Muscle of leg (tissue), 3 donors: ENCODE measurements at regions not wholly inside any gene's neighbourhood (a gene's known extent, or its start where the extent isn't known, plus 50 kb on each side); places are given as distances from the start of the nearest gene placed in this dataset.

Experiments used
- DNase-seq: peaks from one replicate; pipeline ENCODE4 v3.0.0; 2013
- H3K27ac ChIP-seq: one replicate; pipeline ENCODE4 v1.5.1; 2013; ENCODE audit warnings: mild to moderate bottlenecking, low read length, control low read depth
- H3K27me3 ChIP-seq: one replicate; pipeline ENCODE4 v1.6.1; 2013; ENCODE audit warnings: low read length; ENCODE audit not compliant: control insufficient read depth, insufficient read depth
- H3K36me3 ChIP-seq: one replicate; pipeline ENCODE4 v1.6.1; 2013; ENCODE audit warnings: low read length; ENCODE audit not compliant: control insufficient read depth, insufficient read depth
- H3K4me1 ChIP-seq: one replicate; pipeline ENCODE4 v1.6.1; 2013; ENCODE audit warnings: low read length; ENCODE audit not compliant: control insufficient read depth, insufficient read depth
- H3K4me3 ChIP-seq: one replicate; pipeline ENCODE4 v1.5.1; 2013; ENCODE audit warnings: low read length, control low read depth
- H3K9me3 ChIP-seq: replicated peaks from 2 replicates; pipeline ENCODE4 v1.6.1; 2013; ENCODE audit warnings: low read depth, low read length; ENCODE audit not compliant: control insufficient read depth
- WGBS: methylation state at CpG from one replicate; pipeline ENCODE4 v1.1.5; 2013; ENCODE audit warnings: missing lambda C conversion rate; ENCODE audit not compliant: insufficient coverage; 5-methylcytosine and 5-hydroxymethylcytosine counted together

DNA sequence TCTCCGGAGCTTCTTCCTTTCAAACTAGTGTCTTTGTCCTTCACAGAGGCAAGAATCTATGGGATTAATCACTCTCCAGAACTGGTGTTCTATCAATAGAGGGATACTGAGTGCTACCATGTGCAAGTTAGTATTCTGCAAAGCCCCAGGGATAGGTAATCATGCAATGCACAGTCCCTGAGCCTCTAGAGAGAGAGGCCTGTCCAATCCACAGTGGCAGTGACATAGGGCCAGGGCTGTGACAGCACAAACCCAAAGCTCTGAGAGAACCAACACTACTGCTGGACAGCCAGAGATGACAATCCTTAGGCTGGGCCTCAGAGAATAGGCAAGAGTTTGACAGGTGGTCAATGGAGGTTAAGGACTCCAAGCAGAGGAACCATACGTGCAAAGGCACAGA, 66.8 kb upstream of the USP47 start:
- Histone ChIP-seq H3K4me3 (no peak overlapping the region), H3K4me1 (no peaks in the 10 kb centered on the region), H3K27ac (no peak overlapping the region), H3K9me3 (no peaks in the 10 kb centered on the region), H3K27me3 (peaks cover 10% of the 10 kb centered on the region), H3K36me3 (no peaks in the 10 kb centered on the region)
- 83% methylated on average over 1 of the region's 2 CpGs for WGBS
- no peak for DNase-seq

DNA sequence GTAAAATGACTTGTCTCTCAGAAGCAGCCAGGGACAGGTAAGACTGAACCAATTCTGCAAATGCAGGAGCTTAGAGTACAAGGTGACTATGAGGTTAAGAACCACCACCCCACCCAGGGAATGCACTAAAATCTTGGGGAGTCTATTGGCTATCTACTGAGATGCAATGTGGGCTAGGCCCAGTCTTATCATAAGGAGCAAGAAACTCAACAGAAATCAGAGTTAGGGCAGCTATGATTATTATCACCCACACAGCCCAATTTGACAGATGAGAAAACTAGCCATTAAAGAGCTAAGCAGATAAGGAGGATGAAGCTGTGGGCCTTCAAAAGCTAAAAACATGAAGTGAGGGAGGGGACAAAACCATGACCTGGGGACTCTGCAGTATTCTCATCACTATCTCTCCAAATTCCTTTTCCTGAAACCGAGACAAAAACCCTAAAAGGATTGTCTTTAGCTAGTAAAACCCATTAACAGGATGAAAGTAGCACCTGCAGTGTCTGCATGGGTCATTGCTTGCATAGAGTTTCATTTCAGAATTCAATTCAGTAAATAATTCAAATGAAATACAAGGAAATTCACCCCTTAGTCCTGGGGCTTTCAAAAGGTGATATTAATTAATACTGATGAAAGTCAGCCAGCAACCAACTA, 68.8 kb upstream of the USP47 start:
- no peak for DNase-seq
- no CpG with 5 or more reads among the region's 1 CpG for WGBS
- H3K27me3 ChIP-seq: peaks cover 13% of the 10 kb centered on the region

DNA sequence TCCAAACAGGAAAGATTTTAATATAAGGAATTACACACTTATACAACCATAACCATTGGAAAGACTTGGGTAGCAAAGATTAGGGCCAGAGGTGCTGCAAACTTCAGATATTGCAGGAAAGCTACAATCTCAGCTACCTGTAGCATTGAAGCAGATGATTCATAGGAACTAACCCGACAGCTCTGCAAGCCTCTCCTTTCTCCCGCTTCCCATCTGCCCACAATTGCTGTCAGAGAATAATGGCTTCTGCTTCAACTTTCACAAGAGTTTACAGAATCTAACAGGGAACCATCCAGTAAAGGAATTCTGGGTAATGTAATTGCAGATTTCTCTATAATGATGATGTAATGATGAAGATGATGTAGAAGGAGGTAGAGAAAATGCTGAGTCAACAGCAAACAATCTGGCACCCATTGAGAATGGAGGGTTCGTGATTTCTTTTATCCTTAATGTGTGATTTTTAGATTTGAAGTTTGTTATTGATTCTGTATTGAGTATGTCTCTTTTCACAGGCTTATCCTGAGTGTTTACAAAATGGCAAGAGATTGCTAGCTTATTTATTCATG, 70.8 kb upstream of the USP47 start:
- WGBS: no CpG with 5 or more reads among the region's 3 CpGs
- H3K4me3 ChIP-seq: no peak overlapping the region
- no peaks in the 10 kb centered on the region for H3K4me1 ChIP-seq
- no peaks in the 10 kb centered on the region for H3K36me3 ChIP-seq
- no peak overlapping the region for H3K27ac ChIP-seq
- H3K9me3 ChIP-seq: no peaks in the 10 kb centered on the region
- H3K27me3 ChIP-seq: peaks cover 7% of the 10 kb centered on the region
- DNase-seq: no peak

More for the DNA sequence above, 68.8 kb upstream of the USP47 start:
- no peaks in the 10 kb centered on the region for H3K36me3 ChIP-seq
- no peaks in the 10 kb centered on the region for H3K4me1 ChIP-seq
- no peak overlapping the region for H3K27ac ChIP-seq
- no peak overlapping the region for H3K4me3 ChIP-seq
- H3K9me3 ChIP-seq: no peaks in the 10 kb centered on the region

DNA sequence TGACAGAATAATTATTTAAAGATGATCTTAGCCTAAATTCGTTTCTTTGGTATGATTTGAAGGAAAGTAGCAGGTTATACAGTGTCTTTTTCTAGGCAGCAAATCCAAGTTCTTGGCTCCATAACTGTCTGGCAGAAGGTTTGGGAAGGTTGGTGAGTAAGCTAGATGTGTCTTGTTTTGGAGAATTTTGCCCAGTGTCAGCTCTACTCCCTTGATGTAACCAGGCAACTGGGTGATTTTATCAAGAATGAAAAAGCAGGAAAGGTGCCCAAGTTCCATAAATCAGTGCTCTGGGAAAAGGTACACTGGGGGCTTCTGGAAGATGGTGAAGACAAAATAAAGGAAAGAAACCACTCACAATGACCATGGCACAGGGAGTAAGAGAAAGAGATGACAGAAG, 71.5 kb upstream of the USP47 start:
- H3K27ac ChIP-seq: no peak overlapping the region
- no peak overlapping the region for H3K4me3 ChIP-seq
- 100% methylated on average over 1 of the region's 1 CpG for WGBS
- H3K9me3 ChIP-seq: no peaks in the 10 kb centered on the region
- DNase-seq: no peak
- no peaks in the 10 kb centered on the region for H3K36me3 ChIP-seq
- H3K27me3 ChIP-seq: peaks cover 7% of the 10 kb centered on the region
- H3K4me1 ChIP-seq: no peaks in the 10 kb centered on the region

DNA sequence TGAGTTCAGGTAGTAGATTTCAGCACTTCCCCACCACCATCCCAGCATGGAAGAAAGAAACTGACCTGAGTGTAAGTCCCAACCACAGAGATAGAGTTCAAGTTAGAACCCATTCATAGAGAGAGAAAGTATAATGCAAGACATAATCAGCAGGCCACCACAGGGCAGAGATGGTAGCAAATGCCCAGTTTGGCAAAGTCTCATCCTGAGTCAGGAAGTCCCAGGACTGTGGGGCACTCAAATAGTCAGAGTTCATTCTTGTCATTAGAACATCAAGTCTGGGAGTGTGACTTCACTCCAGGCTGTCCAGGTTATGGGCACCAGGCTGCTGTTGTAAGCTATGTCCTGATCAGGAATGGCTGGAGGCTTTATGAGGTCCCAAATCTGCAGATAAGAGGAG, 72.0 kb upstream of the USP47 start:
- no peak for DNase-seq
- H3K27me3 ChIP-seq: peaks cover 7% of the 10 kb centered on the region
- H3K9me3 ChIP-seq: no peaks in the 10 kb centered on the region
- no peaks in the 10 kb centered on the region for H3K4me1 ChIP-seq
- H3K36me3 ChIP-seq: no peaks in the 10 kb centered on the region
- H3K27ac ChIP-seq: no peak overlapping the region
- no peak overlapping the region for H3K4me3 ChIP-seq

DNA sequence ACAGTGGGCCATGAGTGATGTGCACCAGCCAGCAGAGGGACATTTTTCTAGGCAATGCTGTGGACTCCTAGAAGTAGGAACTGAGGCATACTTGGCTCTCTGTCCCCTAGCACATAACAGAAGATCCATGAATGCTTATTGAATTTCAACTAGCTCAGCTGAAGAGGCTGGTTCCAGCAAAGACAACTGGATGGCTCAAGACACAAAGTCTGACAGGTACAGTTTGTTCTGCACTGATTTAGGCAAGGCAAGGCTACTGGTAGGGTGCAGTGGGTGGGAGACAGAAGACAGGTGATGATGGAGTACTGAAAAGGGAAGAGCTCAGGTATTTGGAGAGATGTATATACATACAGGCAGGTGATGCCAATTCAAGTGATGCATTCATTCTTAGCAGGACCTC, 72.4 kb upstream of the USP47 start:
- H3K9me3 ChIP-seq: no peaks in the 10 kb centered on the region
- peaks cover 7% of the 10 kb centered on the region for H3K27me3 ChIP-seq
- H3K4me1 ChIP-seq: no peaks in the 10 kb centered on the region
- DNase-seq: no peak
- H3K4me3 ChIP-seq: no peak overlapping the region
- H3K36me3 ChIP-seq: no peaks in the 10 kb centered on the region
- H3K27ac ChIP-seq: no peak overlapping the region

DNA sequence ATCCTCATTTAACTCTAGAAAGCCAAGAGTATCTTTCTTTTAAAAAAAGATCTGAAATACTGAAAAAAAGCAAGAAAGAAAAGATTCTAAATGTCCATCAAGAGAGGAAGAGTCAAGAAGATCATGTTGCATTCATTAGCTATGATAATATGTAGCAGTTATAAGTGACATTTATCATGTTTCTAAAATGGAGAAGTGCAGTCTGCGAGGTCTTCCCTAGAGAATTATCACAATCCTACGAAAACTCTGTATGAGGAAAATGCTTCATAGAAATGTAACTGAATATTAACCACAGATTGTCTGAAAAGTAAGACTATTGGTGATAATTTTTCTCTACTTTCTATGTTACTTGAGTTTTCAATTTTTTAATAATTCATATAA, 77.4 kb upstream of the USP47 start:
- DNase-seq: no peak
- no peak overlapping the region for H3K27ac ChIP-seq
- no peaks in the 10 kb centered on the region for H3K9me3 ChIP-seq
- no CpG with 5 or more reads among the region's 2 CpGs for WGBS
- H3K36me3 ChIP-seq: no peaks in the 10 kb centered on the region
- H3K4me3 ChIP-seq: no peak overlapping the region
- H3K4me1 ChIP-seq: no peaks in the 10 kb centered on the region
- peaks cover 18% of the 10 kb centered on the region for H3K27me3 ChIP-seq

DNA sequence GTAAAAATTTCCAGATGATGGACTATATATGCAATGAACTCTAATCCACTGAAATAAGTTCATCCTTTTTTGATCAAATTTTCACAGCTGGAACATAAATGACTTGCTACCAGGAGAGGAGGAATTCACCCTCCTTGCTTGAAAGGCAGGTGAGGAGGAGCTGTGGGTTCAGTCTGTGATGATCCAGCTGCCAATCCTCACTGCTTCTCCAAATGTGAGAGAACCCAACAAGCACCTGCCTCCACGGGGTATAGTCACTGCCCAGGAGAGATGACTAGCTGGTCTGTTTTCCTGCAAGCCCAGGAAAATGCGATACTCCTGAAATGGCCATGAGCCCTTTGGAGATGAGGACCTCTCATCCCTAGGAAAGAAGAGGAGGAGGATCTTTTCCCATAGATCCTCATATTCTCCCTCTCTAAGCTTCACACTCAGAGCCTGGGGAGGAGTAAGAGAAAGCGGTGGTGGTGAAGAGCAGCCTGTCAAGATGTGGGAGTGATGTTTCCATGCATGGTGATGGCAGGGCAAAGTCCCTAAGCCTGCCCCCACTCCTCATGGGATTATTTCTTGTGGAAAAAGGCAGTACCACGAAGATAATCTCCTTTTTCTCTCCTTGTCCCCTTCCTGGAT, 77.9 kb upstream of the USP47 start:
- no peak for DNase-seq
- H3K4me3 ChIP-seq: no peak overlapping the region
- no peaks in the 10 kb centered on the region for H3K36me3 ChIP-seq
- no peaks in the 10 kb centered on the region for H3K9me3 ChIP-seq
- no peaks in the 10 kb centered on the region for H3K4me1 ChIP-seq
- no CpG with 5 or more reads among the region's 4 CpGs for WGBS
- H3K27me3 ChIP-seq: peaks cover 20% of the 10 kb centered on the region
- no peak overlapping the region for H3K27ac ChIP-seq

DNA sequence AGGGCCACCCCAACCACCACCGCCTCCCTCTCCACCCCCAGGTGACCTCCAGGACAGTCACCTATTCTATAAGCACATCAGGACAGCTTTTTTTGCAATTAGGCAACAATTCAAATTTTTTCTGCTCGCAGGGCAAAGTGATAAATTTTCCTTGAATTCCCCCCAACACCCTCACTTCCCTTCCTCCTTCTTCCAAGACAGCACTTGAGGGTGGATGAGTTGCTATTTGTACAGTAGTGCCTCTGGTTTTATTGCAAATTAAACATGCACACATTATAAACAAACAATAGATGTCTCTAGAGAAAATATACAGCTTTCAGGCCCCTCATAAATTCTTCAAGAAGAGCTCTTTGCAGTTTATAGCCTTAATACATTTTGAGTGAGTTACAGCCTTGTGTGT, 80.9 kb upstream of the USP47 start:
- Histone ChIP-seq H3K4me3 (no peak overlapping the region), H3K9me3 (no peaks in the 10 kb centered on the region), H3K27me3 (peaks cover 24% of the 10 kb centered on the region), H3K36me3 (no peaks in the 10 kb centered on the region), H3K4me1 (no peaks in the 10 kb centered on the region), H3K27ac (no peak overlapping the region)
- WGBS: no CpG with 5 or more reads among the region's 2 CpGs
- no peak for DNase-seq

DNA sequence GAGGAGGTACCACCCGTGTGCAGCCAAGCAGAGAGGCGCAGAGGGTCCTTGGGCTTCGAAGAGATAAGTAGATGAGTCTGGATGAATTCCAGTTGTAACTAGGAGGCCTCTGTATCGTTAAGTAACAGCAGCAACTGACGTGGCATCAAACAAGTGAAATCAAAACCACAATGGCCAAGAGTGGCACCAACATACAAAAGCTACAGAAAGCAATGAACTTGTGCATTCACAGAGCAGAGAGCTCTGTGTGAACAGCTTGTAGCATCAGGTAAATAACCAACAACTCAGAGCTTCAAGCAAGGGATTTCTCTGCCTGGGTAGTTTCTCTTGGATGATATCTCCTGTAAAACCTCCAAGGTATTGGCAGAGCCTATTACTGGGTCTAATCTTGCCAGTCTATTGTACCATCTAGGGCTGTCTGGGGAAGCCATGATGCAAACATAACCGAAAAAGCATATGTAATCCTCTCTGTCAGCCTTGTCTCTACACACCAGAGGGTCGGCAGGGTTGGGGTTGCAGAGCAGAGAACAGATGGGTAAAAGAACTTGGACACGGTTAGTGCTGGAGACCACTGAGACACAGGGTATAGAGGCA, 83.1 kb upstream of the USP47 start:
- no peak overlapping the region for H3K27ac ChIP-seq
- no peaks in the 10 kb centered on the region for H3K9me3 ChIP-seq
- WGBS: 85% methylated on average over 6 of the region's 8 CpGs
- no peak overlapping the region for H3K4me3 ChIP-seq
- no peak for DNase-seq
- H3K36me3 ChIP-seq: no peaks in the 10 kb centered on the region
- peaks cover 33% of the 10 kb centered on the region for H3K27me3 ChIP-seq
- no peaks in the 10 kb centered on the region for H3K4me1 ChIP-seq
